Pancreas (tissue), 10 donors: ENCODE measurements at regions not wholly inside any gene's neighbourhood (a gene's known extent, or its start where the extent isn't known, plus 50 kb on each side); places are given as distances from the start of the nearest gene placed in this dataset.

Experiments
- ATAC-seq, 4 donors: fragments of 200-7000 bp; cut with Tn5 transposase; one replicate each; pipeline versions ENCODE4 v1.8.0 to v1.9.1; 2020; ENCODE audit warnings: mild to moderate bottlenecking in 4 of 4, moderate library complexity in 4 of 4
- DNase-seq, 6 donors: peaks; one replicate each; pipeline ENCODE4 v3.0.0-alpha.2; 2020
- FAIRE-seq: peaks from 2 replicates; lab custom pipeline; 2012; peaks lifted over from hg19 to GRCh38; lab: Jason Lieb, UNC
- H3K27ac ChIP-seq, 4 donors: fragments of 200-600 bp; sonication (generic); 1 replicate in 3 of 4; 2 replicates in 1 of 4; pipeline versions ENCODE4 v1.5.0 to v1.8.0; 2020
- H3K27me3 ChIP-seq, 4 donors: fragments of 200-600 bp; one replicate each; pipeline ENCODE4 v1.8.0; 2021
- H3K36me3 ChIP-seq, 3 donors: fragments of 200-600 bp; sonication (generic) in 1 of 3; one replicate each; pipeline versions ENCODE4 v1.5.0 to v1.8.0; 2020 to 2021
- H3K4me1 ChIP-seq, 3 donors: fragments of 200-600 bp; one replicate each; pipeline ENCODE4 v1.8.0; 2021
- H3K4me3 ChIP-seq, 4 donors: fragments of 200-600 bp; sonication (generic) in 2 of 4; one replicate each; pipeline versions ENCODE4 v1.5.0 to v1.8.0; 2020 to 2021
- H3K9me3 ChIP-seq, 4 donors: fragments of 200-600 bp; one replicate each; pipeline ENCODE4 v1.8.0; 2021
- WGBS, 2 donors: extraction: QIAGEN DNeasy Blood & Tissue Kit; methylation state at CpG; one replicate each; pipeline ENCODE4 v1.1.7; 2013; 5-methylcytosine and 5-hydroxymethylcytosine counted together
- intact Hi-C, 3 donors: fragments of 100-400 bp; cut with DNase I; formaldehyde crosslinking; loops; one replicate each; pipeline versions ENCODE4 v1.11.1 to v1.14.2; 2022
- TF ChIP-seq, protein P1 (sequence below), 4 donors: fragments of 200-600 bp; sonication (generic) in 3 of 4; IDR thresholded peaks; one replicate each; pipeline versions ENCODE4 v1.5.0 to v1.8.0; 2021; ENCODE audit warnings: antibody characterized with exemption in 4 of 4
- donor health status: healthy with polysubstance abuse.
- donor health status: DM: no; HTN: no; CAD: no; lungs with moderate emphysema.
- donor health status: DM: no; HTN: no; CAD: no.
- donor health status: control.
- donor health status: control.
- donor health status: Bipolar disorder and iron deficiency.
- donor health status: DM: yes; HTN: yes; CAD: no.
- donor health status: DM: no; HTN: no; CAD: no.
- donor health status: DM: no; HTN: no; CAD: no.
- donor health status: DM: yes; HTN: yes; CAD: no.

- TF ChIP-seq, protein P1, sequence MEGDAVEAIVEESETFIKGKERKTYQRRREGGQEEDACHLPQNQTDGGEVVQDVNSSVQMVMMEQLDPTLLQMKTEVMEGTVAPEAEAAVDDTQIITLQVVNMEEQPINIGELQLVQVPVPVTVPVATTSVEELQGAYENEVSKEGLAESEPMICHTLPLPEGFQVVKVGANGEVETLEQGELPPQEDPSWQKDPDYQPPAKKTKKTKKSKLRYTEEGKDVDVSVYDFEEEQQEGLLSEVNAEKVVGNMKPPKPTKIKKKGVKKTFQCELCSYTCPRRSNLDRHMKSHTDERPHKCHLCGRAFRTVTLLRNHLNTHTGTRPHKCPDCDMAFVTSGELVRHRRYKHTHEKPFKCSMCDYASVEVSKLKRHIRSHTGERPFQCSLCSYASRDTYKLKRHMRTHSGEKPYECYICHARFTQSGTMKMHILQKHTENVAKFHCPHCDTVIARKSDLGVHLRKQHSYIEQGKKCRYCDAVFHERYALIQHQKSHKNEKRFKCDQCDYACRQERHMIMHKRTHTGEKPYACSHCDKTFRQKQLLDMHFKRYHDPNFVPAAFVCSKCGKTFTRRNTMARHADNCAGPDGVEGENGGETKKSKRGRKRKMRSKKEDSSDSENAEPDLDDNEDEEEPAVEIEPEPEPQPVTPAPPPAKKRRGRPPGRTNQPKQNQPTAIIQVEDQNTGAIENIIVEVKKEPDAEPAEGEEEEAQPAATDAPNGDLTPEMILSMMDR (IDR thresholded peaks at IDR 0.05): no peak
- FAIRE-seq (no peak), ATAC-seq (no peak), DNase-seq (no peak)
- no peaks in the 10 kb centered on the region for H3K9me3 ChIP-seq
- no peaks in the 10 kb centered on the region for H3K4me1 ChIP-seq
- no peak overlapping the region for H3K4me3 ChIP-seq
- no peaks in the 10 kb centered on the region for H3K36me3 ChIP-seq
- no peaks in the 10 kb centered on the region for H3K27me3 ChIP-seq
- 87 to 94% methylated on average over 5 of the region's 5 CpGs for WGBS, 2 donors
- no peak overlapping the region for H3K27ac ChIP-seq
- intact Hi-C loops: no loop called here
Observed at GRCh38 chr5:66242050-66242715, 98.1 kb downstream of the SREK1 start.

DNA sequence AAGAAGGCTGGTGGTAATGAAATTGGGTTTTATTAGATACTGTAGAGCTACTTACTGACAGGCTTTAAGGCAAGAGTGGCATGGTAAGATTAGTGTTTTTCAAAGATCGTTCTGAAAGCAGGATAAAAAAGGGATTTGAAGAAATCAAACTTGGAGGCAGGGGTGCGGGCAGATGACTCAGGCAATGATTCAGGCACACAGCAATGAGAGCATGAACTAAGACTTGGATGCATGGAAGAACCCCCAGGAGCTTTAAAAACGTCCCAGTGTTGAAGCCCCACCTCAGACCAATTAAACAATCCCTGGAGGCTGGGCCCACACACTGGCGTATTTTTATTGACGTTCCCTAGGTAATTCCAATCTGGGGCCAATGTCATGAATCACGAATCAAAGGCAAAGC, 102.5 kb downstream of the SREK1 start:
- 56 to 57% methylated on average over 6 of the region's 6 CpGs for whole genome bisulfite sequencing, 2 donors
- no peak overlapping the region for H3K27ac ChIP-seq
- FAIRE-seq: no peak
- no peak for ATAC-seq
- no peak overlapping the region for H3K4me3 ChIP-seq
- no peak for DNase-seq
- H3K27me3 ChIP-seq: no peaks in the 10 kb centered on the region
- TF ChIP-seq, protein P1 (IDR thresholded peaks at IDR 0.05): no peak
- no peaks in the 10 kb centered on the region for H3K9me3 ChIP-seq
- no peaks in the 10 kb centered on the region for H3K36me3 ChIP-seq
- intact Hi-C loops: no loop called here
- H3K4me1 ChIP-seq: no peaks in the 10 kb centered on the region

DNA sequence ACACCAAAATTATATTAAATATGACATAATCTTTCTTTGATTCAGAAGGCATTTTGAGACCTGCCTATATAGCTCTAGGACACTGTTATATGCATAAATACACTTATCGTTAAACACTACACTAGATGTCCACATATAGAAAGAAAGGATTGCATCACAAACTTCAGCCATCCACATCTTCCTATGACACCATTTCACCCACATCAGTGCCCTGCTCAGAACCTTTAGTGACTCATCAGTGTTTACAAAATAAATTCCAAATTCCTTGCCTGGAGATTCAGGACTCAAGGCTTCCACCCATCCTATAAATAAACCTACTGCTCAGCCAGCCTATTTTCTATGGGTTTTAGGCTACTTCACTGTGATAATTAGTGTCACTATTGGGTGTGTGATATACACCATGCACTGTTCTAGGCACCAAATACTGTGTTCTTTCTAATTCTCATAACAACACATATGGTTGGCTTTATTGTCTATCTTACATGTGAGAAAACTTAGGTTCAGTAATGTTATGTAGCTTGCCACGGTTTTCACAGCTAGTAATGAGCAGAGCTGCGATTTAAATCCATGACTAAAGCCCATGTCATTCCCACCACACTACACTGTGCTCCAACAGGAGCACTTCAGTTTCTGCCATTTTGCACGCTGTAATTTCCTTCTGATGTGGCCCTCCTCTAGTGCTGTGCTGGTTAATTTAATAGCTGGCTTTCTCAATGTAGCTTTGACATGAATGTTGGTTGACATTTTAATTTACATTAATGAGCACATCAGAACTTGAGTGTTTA, 103.3 kb downstream of the SREK1 start:
- ATAC-seq (no peak), DNase-seq (no peak), FAIRE-seq (no peak)
- whole genome bisulfite sequencing, 2 donors: 62 to 68% methylated on average over 4 of the region's 4 CpGs
- H3K4me1 ChIP-seq: no peaks in the 10 kb centered on the region
- intact Hi-C loops: no loop called here
- H3K27me3 ChIP-seq: no peaks in the 10 kb centered on the region
- H3K36me3 ChIP-seq: no peaks in the 10 kb centered on the region
- no peaks in the 10 kb centered on the region for H3K9me3 ChIP-seq
- TF ChIP-seq, protein P1 (IDR thresholded peaks at IDR 0.05): no peak
- H3K27ac ChIP-seq: no peak overlapping the region
- no peak overlapping the region for H3K4me3 ChIP-seq

DNA sequence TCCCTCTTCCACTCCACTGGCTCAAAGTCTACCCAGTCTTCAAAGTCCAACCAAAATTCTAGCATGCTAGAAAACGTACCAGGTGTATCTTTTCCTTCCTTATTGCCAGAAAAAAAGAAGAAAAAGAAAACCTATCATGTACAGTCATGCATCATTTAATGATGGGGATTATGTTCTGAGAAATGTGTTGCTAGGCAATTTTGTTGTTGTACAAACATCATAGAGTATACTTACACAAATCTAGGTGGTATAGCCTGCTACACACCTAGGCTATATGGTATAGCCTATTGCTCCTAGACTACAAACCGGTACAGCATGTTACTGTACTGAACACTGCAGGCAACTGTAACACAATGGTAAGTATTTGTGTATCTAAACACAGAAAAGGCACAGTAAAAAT, 104.8 kb downstream of the SREK1 start:
- H3K36me3 ChIP-seq: no peaks in the 10 kb centered on the region
- TF ChIP-seq, protein P1 (IDR thresholded peaks at IDR 0.05): no peak
- no peaks in the 10 kb centered on the region for H3K9me3 ChIP-seq
- WGBS, 2 donors: 54 to 60% methylated on average over 2 of the region's 2 CpGs
- H3K27ac ChIP-seq: no peak overlapping the region
- H3K27me3 ChIP-seq: no peaks in the 10 kb centered on the region
- no peak overlapping the region for H3K4me3 ChIP-seq
- FAIRE-seq: no peak
- H3K4me1 ChIP-seq: no peaks in the 10 kb centered on the region
- ATAC-seq: no peak
- DNase-seq: no peak
- intact Hi-C loops: no loop called here

DNA sequence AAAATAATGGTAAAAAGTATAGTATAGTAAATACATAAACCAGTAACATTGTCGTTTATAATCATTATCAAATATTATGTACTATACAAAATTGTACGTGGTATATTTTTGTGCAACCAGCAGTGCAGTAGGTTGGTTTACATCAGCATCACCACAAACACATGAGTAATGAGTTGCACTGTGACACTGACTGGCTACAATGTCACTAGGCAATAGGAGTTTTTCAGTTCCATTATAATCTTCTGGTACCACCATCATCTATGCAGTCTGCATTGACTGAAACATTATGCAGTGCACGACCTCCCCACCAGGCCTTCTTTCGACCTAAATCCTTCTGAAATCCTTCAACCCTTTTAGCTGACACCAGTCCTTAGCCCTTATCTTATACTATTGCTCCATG, 105.8 kb downstream of the SREK1 start:
- H3K27ac ChIP-seq: no peak overlapping the region
- TF ChIP-seq, protein P1 (IDR thresholded peaks at IDR 0.05): no peak
- H3K9me3 ChIP-seq: no peaks in the 10 kb centered on the region
- no peaks in the 10 kb centered on the region for H3K4me1 ChIP-seq
- DNase-seq (no peak), FAIRE-seq (no peak), ATAC-seq (no peak)
- H3K27me3 ChIP-seq: no peaks in the 10 kb centered on the region
- no peak overlapping the region for H3K4me3 ChIP-seq
- 76 to 78% methylated on average over 4 of the region's 4 CpGs for WGBS, 2 donors
- H3K36me3 ChIP-seq: no peaks in the 10 kb centered on the region
- intact Hi-C loops: no loop called here
